Heart left ventricle (tissue), 13 donors: ENCODE measurements at regions not wholly inside any gene's neighbourhood (a gene's known extent, or its start where the extent isn't known, plus 50 kb on each side); places are given as distances from the start of the nearest gene placed in this dataset.

Experiments
- POLR2A ChIP-seq, 2 donors: fragments of 450-650 bp; IDR thresholded peaks; one replicate each; pipeline ENCODE4 v1.6.1; 2017; ENCODE audit warnings: antibody characterized with exemption in 2 of 2, mild to moderate bottlenecking in 2 of 2, moderate library complexity in 2 of 2
- TF ChIP-seq, protein P1 (sequence below), 12 donors: fragments of 200-600 bp; sonication (generic) in 4 of 12; IDR thresholded peaks; one replicate each; pipeline versions ENCODE4 v1.5.0 to v1.8.0; 2018 to 2022; ENCODE audit warnings: antibody characterized with exemption in 12 of 12, mild to moderate bottlenecking in 5 of 12
- donor health status: ischemic (EF 13 %, LVEDD 7.1; RV severe dilation, severe dysfunction).
- donor health status: DM: no; HTN: yes; CAD: no.
- donor health status: DM: no; HTN: no; CAD: no.
- donor health status: ischemic (EF 25% LVEDD 6.9; RV normal size, moderate dysfunction).
- donor health status: ischemic (EF 25% LVEDD 5.7; RV mildly dilated, moderate dysfunction).
- donor health status: ischemic (EF 35%, LVEDD 5.7; RV mildly dilated, moderate dysfunction).
- donor health status: nonischemic (EF 11% LVEDD 7.7; RV severe dilation, severe dysfunction).
- donor health status: DM: yes; HTN: yes; CAD: no.
- donor health status: PGD.
- donor health status: ischemic (EF 29% LVEDD 5.4; RV normal size, mild dysfunction).
- donor health status: nonischemic (EF 23%, LVEDD 6.1; RV moderate dilation, normal function).

DNA sequence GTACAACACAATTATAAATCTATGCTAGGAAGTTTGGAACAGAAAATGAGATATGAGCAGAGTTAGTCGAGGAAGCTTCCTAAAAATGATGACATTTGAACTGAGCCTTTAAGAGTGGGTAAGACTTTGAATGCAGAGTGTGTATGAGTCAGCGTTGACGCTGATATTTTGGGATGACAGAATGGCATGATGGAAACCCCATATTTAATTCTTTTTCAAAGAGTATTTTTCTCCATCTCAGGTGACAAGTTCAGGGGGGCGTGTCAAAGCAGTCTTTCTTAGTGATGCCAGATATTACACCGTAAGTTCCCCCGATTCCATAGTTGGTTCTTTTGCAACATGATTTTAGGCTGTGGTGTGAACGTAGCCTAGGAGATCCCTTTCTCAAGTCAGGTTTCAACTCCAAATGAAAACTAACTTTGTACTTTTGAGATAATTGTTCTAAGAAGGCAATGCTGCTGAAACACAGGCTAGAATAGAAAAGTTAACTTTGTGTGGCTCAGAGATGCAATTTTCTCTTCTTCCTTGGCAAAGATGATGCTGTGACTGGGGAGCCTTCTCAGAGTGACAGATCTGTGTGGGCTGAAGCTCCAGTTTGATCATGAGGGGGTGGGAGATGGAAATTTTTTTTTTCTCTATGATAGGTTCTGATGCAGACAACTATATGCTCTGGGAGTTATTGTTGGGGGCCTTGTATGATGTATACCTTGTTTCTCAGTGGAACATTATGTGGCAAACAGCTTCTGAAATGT lies 59.2 kb downstream of the GLUD2 start:
- TF ChIP-seq, protein P1, sequence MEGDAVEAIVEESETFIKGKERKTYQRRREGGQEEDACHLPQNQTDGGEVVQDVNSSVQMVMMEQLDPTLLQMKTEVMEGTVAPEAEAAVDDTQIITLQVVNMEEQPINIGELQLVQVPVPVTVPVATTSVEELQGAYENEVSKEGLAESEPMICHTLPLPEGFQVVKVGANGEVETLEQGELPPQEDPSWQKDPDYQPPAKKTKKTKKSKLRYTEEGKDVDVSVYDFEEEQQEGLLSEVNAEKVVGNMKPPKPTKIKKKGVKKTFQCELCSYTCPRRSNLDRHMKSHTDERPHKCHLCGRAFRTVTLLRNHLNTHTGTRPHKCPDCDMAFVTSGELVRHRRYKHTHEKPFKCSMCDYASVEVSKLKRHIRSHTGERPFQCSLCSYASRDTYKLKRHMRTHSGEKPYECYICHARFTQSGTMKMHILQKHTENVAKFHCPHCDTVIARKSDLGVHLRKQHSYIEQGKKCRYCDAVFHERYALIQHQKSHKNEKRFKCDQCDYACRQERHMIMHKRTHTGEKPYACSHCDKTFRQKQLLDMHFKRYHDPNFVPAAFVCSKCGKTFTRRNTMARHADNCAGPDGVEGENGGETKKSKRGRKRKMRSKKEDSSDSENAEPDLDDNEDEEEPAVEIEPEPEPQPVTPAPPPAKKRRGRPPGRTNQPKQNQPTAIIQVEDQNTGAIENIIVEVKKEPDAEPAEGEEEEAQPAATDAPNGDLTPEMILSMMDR (IDR thresholded peaks at IDR 0.05), result no peak
- TF ChIP-seq POLR2A (IDR thresholded peaks at IDR 0.05), result no peak
